Karpas-422 (cell line): ENCODE measurements at regions not wholly inside any gene's neighbourhood (a gene's known extent, or its start where the extent isn't known, plus 50 kb on each side); places are given as distances from the start of the nearest gene placed in this dataset.

Source experiments
- DNase-seq: peaks from one replicate; pipeline ENCODE4 v3.0.0-alpha.2; 2015
- H2AFZ ChIP-seq: fragments of 200-600 bp; sonication (generic); 2 replicates; pipeline ENCODE4 v1.6.1; 2014; ENCODE audit warnings: antibody characterized with exemption, low read length, mixed read lengths
- H3K27ac ChIP-seq: fragments of 200-600 bp; sonication (generic); 2 replicates; pipeline ENCODE4 v1.5.1; 2014; ENCODE audit warnings: mild to moderate bottlenecking, low read length, moderate library complexity
- H3K27me3 ChIP-seq: fragments of 200-600 bp; sonication (generic); 2 replicates; pipeline ENCODE4 v1.6.1; 2014; ENCODE audit warnings: low read length, mixed read lengths
- H3K36me3 ChIP-seq: fragments of 200-600 bp; sonication (generic); 2 replicates; pipeline ENCODE4 v1.6.1; 2014; ENCODE audit warnings: low read length, mixed read lengths; ENCODE audit not compliant: insufficient read depth
- H3K4me1 ChIP-seq: fragments of 200-600 bp; sonication (generic); 2 replicates; pipeline ENCODE4 v1.6.1; 2014; ENCODE audit warnings: mild to moderate bottlenecking, low read length, mixed read lengths
- H3K4me2 ChIP-seq: fragments of 200-600 bp; sonication (generic); 2 replicates; pipeline ENCODE4 v1.6.1; 2014; ENCODE audit warnings: low read length, low read depth, mild to moderate bottlenecking; ENCODE audit not compliant: poor library complexity, severe bottlenecking
- H3K4me3 ChIP-seq: fragments of 200-600 bp; sonication (generic); 2 replicates; pipeline ENCODE4 v1.5.1; 2014; ENCODE audit warnings: mild to moderate bottlenecking, antibody characterized with exemption, low read length, mixed read lengths
- H3K79me2 ChIP-seq: fragments of 200-600 bp; sonication (generic); 2 replicates; pipeline ENCODE4 v1.6.1; 2014; ENCODE audit warnings: mild to moderate bottlenecking, low read length, mixed read lengths
- H3K9ac ChIP-seq: fragments of 200-600 bp; sonication (generic); 2 replicates; pipeline ENCODE4 v1.6.0; 2014; ENCODE audit warnings: low read length
- H3K9me2 ChIP-seq: fragments of 200-600 bp; sonication (generic), shearing (Covaris generic); replicated peaks from 2 replicates; pipeline ENCODE4 v1.6.0; 2014; ENCODE audit warnings: mild to moderate bottlenecking, low read length, moderate library complexity; ENCODE audit not compliant: insufficient read depth
- H3K9me3 ChIP-seq: fragments of 300-700, 200-600 bp; sonication (generic); 2 replicates; pipeline ENCODE4 v1.6.1; 2014; ENCODE audit warnings: low read length, mixed read lengths
- H4K20me1 ChIP-seq: fragments of 200-600 bp; sonication (generic); 2 replicates; pipeline ENCODE4 v1.6.1; 2014; ENCODE audit warnings: mild to moderate bottlenecking, antibody characterized with exemption, low read length, low read depth; ENCODE audit not compliant: insufficient read depth

DNA sequence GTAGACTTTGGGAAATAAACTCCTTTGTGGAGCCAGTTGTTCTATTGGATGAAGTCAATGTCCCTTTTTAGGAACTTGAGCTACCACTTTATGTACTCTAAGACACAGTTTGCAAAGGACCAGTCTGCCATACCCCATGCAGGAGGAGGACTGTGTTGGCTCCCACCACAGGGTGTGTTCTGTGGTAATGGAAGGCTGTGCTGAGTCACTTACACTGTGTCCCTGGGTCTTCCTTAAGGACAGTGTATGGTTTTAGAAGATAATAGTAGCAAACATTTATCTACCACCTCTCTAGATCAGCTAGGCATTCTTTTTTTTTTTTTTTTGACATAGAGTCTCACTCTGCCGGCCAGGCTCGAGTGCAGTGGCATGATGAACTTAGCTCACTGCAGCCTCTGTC lies 184.0 kb upstream of the PGRMC2 start:
- no peaks in the 10 kb centered on the region for H3K9me3 ChIP-seq
- no peak overlapping the region for H2AFZ ChIP-seq
- no peaks in the 10 kb centered on the region for H3K27me3 ChIP-seq
- no peak overlapping the region for H3K4me2 ChIP-seq
- peaks cover 33% of the 10 kb centered on the region for H3K36me3 ChIP-seq
- H4K20me1 ChIP-seq = no peaks in the 10 kb centered on the region
- no peaks in the 10 kb centered on the region for H3K79me2 ChIP-seq
- H3K9ac ChIP-seq = no peak overlapping the region
- H3K4me3 ChIP-seq = no peak overlapping the region
- H3K27ac ChIP-seq = peak overlapping the region; percentile 20; the same call in 1 of the 2 replicates
- H3K4me1 ChIP-seq = peaks cover 82% of the 10 kb centered on the region
- no peaks in the 10 kb centered on the region for H3K9me2 ChIP-seq
- DNase-seq = no peak

DNA sequence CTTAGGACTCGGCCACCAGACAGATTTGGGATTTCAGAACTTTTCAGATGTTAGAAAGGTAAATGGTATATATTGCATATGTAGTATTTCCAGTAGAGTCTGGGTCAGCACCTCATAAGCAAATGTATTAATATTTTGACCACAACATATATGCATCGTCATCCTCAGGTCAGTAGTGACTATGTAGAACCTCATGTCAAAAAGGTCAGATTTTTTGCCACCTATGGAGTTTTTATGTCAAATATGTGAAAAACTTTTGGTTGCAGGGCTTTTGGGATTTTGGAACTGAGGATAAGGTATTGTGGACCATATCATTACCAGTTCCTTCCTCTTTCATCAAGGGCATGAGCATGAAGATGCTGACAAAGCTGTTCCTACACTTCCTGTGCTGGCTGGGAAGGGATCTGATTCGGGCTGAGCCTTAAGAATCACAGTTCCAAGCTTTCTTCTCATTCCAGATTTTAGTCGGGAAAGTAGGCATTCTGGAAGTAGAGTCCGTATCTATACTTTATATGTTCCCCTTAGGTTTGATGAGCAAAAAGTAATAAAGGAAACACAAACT lies 183.0 kb upstream of the PGRMC2 start:
- H4K20me1 ChIP-seq = no peaks in the 10 kb centered on the region
- no peak overlapping the region for H3K4me2 ChIP-seq
- H3K27me3 ChIP-seq = no peaks in the 10 kb centered on the region
- H3K9ac ChIP-seq = no peak overlapping the region
- peak overlapping the region; percentile 66 for H3K27ac ChIP-seq
- H3K9me3 ChIP-seq = no peaks in the 10 kb centered on the region
- peaks cover 81% of the 10 kb centered on the region for H3K4me1 ChIP-seq
- H3K79me2 ChIP-seq = no peaks in the 10 kb centered on the region
- peaks cover 33% of the 10 kb centered on the region for H3K36me3 ChIP-seq
- no peaks in the 10 kb centered on the region for H3K9me2 ChIP-seq
- H3K4me3 ChIP-seq = no peak overlapping the region
- no peak overlapping the region for H2AFZ ChIP-seq
- DNase-seq = no peak

DNA sequence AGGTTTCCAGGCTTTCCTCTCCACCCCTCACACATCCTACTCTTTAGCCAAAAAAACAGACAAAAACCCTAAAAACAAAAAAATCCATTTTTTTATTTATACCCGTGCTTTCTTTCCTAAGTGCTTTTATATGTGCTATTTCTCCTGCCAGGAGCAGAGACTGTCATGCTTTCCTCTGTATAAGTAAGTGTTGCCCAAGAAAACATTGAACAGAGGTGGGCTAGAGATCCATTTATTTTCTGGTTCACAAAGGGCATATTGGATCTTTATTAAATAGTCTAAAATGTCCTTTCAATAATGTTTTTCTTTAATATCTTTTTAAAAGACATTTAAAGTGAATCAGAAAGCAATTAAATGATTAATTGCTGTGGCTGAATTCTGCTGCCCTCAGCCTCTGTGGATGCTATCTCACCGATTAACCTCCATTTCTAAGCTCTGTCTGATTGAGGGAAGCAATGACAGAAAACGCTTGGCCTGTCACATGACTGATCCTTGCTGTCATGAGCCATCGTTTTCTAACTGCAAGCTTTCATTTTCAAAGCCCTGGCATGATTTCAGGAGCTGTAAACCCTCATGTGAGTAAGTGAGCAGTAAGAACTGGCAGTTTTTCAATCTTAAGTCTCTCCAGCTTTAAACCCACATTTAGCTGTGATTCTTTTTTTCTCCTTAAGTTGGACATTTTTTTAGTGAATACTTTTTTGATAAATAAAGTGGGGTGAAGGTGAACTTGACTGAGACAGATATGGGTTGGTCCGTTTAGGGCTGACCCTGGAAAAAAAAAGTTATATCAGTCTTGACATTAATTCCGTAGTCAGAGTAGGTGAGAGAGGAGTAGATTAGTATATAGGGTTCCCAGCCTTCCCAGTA lies 180.7 kb upstream of the PGRMC2 start:
- H3K4me3 ChIP-seq = no peak overlapping the region
- H3K9ac ChIP-seq = peak overlapping the region; percentile 2; the same call in 1 of the 2 replicates
- H3K79me2 ChIP-seq = no peaks in the 10 kb centered on the region
- H2AFZ ChIP-seq = no peak overlapping the region
- H3K4me1 ChIP-seq = peaks cover 87% of the 10 kb centered on the region
- no peaks in the 10 kb centered on the region for H3K9me3 ChIP-seq
- H3K27ac ChIP-seq = peak overlapping the region; percentile 66
- no peaks in the 10 kb centered on the region for H3K27me3 ChIP-seq
- DNase-seq = peak; percentile 57
- no peak overlapping the region for H3K4me2 ChIP-seq
- H3K36me3 ChIP-seq = peaks cover 23% of the 10 kb centered on the region
- no peaks in the 10 kb centered on the region for H3K9me2 ChIP-seq
- no peaks in the 10 kb centered on the region for H4K20me1 ChIP-seq

DNA sequence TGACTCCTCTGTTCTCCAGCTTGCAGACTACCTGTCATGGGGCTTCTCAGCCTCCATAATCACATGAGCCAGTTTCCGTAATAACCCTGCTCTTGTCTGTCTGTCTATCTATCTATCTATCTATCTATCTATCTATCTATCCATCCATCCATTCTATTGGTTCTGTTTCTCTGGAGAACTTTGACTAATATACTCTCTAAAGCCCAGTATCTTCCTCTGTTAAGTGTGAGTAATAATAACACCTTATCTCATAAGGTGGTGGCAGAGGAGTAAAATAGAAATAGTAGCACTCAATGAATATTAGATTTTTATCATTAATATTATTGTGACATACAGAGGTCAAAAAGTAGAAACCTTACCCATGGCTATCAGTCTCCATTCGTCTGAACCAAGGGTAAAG lies 177.9 kb upstream of the PGRMC2 start:
- Histone ChIP-seq H3K79me2 (no peaks in the 10 kb centered on the region), H3K36me3 (peaks cover 12% of the 10 kb centered on the region), H3K27me3 (no peaks in the 10 kb centered on the region), H3K9me3 (no peaks in the 10 kb centered on the region), H3K4me3 (no peak overlapping the region), H3K9me2 (no peaks in the 10 kb centered on the region), H3K27ac (peak overlapping the region; percentile 98), H3K4me2 (peak overlapping the region; percentile 75), H2AFZ (no peak overlapping the region), H3K4me1 (peaks cover 94% of the 10 kb centered on the region), H3K9ac (peak overlapping the region; percentile 82; the same call in 1 of the 2 replicates), H4K20me1 (no peaks in the 10 kb centered on the region)
- no peak for DNase-seq

DNA sequence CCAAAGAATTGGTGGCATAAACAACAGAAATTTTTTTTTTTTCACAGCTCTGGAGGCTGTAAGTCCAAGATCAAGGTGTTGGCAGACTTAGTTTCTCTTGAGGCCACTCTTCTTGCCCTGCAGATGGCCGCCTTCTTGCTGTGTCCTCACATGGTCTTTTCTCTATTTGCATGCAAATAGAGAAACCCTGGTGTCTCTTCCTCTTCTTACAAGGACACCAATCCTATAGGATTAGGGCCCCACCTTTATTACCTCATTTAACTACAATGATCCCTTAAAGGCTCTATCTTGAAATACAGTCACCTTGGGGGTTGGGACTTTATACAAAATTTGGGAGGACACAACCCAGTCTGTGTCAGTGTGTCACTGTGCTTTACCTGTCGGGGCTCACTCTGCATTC lies 175.4 kb upstream of the PGRMC2 start:
- peak overlapping the region; percentile 82 for H3K9ac ChIP-seq
- peaks cover 95% of the 10 kb centered on the region for H3K4me1 ChIP-seq
- H3K9me2 ChIP-seq = no peaks in the 10 kb centered on the region
- H4K20me1 ChIP-seq = no peaks in the 10 kb centered on the region
- H3K27ac ChIP-seq = peak overlapping the region; percentile 98
- no peaks in the 10 kb centered on the region for H3K27me3 ChIP-seq
- H3K79me2 ChIP-seq = no peaks in the 10 kb centered on the region
- H2AFZ ChIP-seq = no peak overlapping the region
- H3K36me3 ChIP-seq = no peaks in the 10 kb centered on the region
- no peaks in the 10 kb centered on the region for H3K9me3 ChIP-seq
- DNase-seq = peak; percentile 87
- H3K4me2 ChIP-seq = peak overlapping the region; percentile 75
- H3K4me3 ChIP-seq = peak overlapping the region; percentile 65

DNA sequence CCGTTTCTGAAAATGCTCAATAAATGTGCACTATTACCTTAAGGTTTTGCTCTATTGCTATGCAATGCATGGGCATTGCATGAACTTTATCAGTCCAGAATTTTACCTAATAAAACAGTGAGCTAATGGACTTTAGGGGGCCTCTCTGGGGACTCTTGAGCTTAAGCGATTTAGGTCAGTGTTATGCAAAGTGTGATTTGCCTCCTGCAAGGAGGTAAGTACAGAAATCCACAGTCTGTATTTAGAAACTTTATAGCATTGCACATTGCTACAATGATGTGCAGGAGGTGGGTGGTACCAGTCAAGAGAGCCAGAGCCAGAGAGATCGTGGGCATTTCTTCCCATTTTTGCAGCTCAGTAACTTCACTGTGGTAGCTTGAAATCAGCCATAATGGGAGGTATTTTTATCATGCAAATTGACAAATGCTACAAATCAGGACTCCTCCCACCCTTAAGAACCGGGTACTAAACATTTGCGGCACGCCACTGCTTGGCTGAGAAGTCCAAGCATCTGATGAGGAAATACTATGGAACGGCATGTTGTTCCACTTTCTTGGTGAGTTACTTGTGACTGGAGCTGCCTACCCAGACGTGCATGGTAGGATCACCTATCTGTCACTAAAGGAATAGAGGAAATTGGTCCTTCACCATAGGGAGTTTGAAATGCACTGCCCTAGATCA lies 174.6 kb upstream of the PGRMC2 start:
- Histone ChIP-seq H3K27ac (peak overlapping the region; percentile 98), H3K4me3 (peak overlapping the region; percentile 65), H3K4me1 (peaks cover 95% of the 10 kb centered on the region), H3K4me2 (peak overlapping the region; percentile 75), H3K79me2 (no peaks in the 10 kb centered on the region), H3K9me3 (no peaks in the 10 kb centered on the region), H2AFZ (no peak overlapping the region), H3K27me3 (no peaks in the 10 kb centered on the region), H3K9ac (peak overlapping the region; percentile 82), H3K36me3 (no peaks in the 10 kb centered on the region), H3K9me2 (no peaks in the 10 kb centered on the region), H4K20me1 (no peaks in the 10 kb centered on the region)
- DNase-seq = peak; percentile 100

DNA sequence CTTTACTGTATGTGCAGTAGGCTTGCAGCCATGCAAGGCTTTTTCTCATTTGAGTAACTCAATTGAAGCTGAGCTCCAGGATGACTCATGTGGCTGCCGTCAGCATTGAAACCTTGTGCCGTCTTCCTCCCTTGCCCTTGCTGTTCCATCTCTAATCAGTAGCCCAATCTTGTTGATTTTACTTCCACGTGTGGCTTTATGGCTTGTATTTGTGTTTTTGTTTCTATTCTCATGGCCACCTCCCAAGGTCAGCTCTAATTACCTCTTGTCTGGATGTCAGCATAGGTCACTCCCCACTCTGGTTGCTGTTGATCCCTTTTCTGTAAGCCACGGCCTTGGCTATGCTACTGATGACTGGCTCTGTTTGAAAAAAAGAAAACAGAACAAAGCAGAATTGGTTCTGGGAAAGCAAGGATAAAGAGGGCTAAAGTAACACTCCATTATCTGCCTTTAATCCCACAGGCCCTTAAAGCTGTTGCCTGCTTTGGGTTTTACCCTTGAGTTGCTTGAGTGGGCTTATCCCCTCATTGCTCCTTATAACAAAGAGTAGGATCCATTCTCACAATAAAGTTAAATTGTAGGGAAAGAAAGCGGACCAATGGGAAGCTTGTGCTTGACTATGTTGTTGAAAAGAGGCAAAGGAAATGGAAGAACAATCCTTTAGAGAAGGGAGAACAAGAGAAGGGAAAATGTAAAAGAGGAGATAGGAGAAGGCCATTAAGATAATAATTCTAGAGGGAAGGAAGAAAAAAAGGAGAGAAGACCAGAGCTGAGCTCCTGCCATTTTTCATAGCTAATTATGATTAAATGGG lies 173.9 kb upstream of the PGRMC2 start:
- H3K9me2 ChIP-seq = no peaks in the 10 kb centered on the region
- H3K4me1 ChIP-seq = peaks cover 95% of the 10 kb centered on the region
- peak overlapping the region; percentile 75 for H3K4me2 ChIP-seq
- peak; percentile 96 for DNase-seq
- no peaks in the 10 kb centered on the region for H3K27me3 ChIP-seq
- H3K79me2 ChIP-seq = no peaks in the 10 kb centered on the region
- H2AFZ ChIP-seq = no peak overlapping the region
- no peaks in the 10 kb centered on the region for H4K20me1 ChIP-seq
- H3K9me3 ChIP-seq = no peaks in the 10 kb centered on the region
- H3K27ac ChIP-seq = peak overlapping the region; percentile 98
- H3K9ac ChIP-seq = peak overlapping the region; percentile 79
- H3K36me3 ChIP-seq = no peaks in the 10 kb centered on the region
- peak overlapping the region; percentile 45 for H3K4me3 ChIP-seq
